Immature natural killer cell (primary cell): ENCODE measurements at regions not wholly inside any gene's neighbourhood (a gene's known extent, or its start where the extent isn't known, plus 50 kb on each side); places are given as distances from the start of the nearest gene placed in this dataset.
"Not testable (repeated sequence)": the region's sequence is repeated elsewhere in the genome, so short reads cannot be mapped to it uniquely, and the experiment has no call there.

Experiments used
- DNase-seq, 3 donors: peaks; one replicate each; pipeline ENCODE4 v3.0.0; 2022; ENCODE audit warnings: mixed read lengths in 1 of 3
- H3K27ac Mint-ChIP-seq, 6 donors: one replicate each; pipeline ENCODE4 v1.8.0; 2020; ENCODE audit warnings: mixed read lengths in 6 of 6, mild to moderate bottlenecking in 5 of 6, inconsistent platforms in 4 of 6, moderate library complexity in 3 of 6
- H3K27me3 Mint-ChIP-seq, 3 donors: one replicate each; pipeline ENCODE4 v1.8.0; 2020 to 2021; ENCODE audit warnings: low read depth in 3 of 3, mild to moderate bottlenecking in 3 of 3, mixed read lengths in 3 of 3, moderate library complexity in 3 of 3, inconsistent platforms in 1 of 3
- H3K36me3 Mint-ChIP-seq, 3 donors: one replicate each; pipeline ENCODE4 v1.8.0; 2020; ENCODE audit warnings: mixed read lengths in 3 of 3, inconsistent platforms in 2 of 3, mild to moderate bottlenecking in 2 of 3
- H3K4me1 Mint-ChIP-seq, 2 donors: one replicate each; pipeline ENCODE4 v1.8.0; 2020; ENCODE audit warnings: inconsistent platforms in 2 of 2, mild to moderate bottlenecking in 2 of 2, mixed read lengths in 2 of 2, moderate library complexity in 1 of 2
- H3K4me3 Mint-ChIP-seq, 5 donors: one replicate each; pipeline ENCODE4 v1.8.0; 2020; ENCODE audit warnings: mild to moderate bottlenecking in 5 of 5, mixed read lengths in 5 of 5, inconsistent platforms in 3 of 5, moderate library complexity in 3 of 5
- H3K9me3 Mint-ChIP-seq, 6 donors: one replicate each; pipeline ENCODE4 v1.8.0; 2020; ENCODE audit warnings: mild to moderate bottlenecking in 6 of 6, mixed read lengths in 6 of 6, inconsistent platforms in 4 of 6, moderate library complexity in 3 of 6

DNA sequence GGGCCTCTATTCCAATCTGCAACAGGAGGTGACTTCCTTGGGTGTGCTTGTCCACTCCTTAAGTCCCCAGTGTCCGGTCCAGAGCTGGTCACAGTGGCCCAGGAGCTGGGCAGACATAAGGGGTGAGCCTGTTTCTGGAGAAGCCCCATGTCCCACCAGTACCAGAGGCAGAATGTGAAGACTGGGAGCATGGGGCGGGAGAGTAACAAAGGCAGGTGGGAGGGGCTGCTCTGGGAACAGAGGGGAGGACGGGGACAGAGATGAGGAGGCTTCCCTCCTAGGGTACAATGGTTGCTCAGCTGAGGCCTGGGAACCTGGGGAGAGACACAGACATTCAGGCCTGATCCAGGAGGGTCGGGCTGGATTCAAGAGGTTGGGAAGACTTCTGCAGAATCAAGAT lies 323.3 kb upstream of the TNRC6C start:
- Mint-ChIP-seq H3K9me3 (no peaks in the 10 kb centered on the region), H3K27me3 (peaks cover 0 to 5% (median 2%) of the 10 kb centered on the region in 3 donors), H3K36me3 (no peaks in the 10 kb centered on the region), H3K4me1 (no peaks in the 10 kb centered on the region), H3K4me3 (no peak overlapping the region), H3K27ac (no peak overlapping the region)
- DNase-seq: no peak

GRCh38 chr17:77635785-77636184 lies 322.7 kb upstream of the TNRC6C start:
- H3K9me3 Mint-ChIP-seq, H3K4me1 Mint-ChIP-seq, H3K27me3 Mint-ChIP-seq, H3K27ac Mint-ChIP-seq, H3K36me3 Mint-ChIP-seq, DNase-seq, H3K4me3 Mint-ChIP-seq: not testable (repeated sequence)

GRCh38 chr17:77636835-77637817 lies 321.4 kb upstream of the TNRC6C start:
- Mint-ChIP-seq H3K27ac (no peak overlapping the region), H3K27me3 (peaks cover 2 to 9% (median 4%) of the 10 kb centered on the region in 3 donors), H3K4me1 (no peaks in the 10 kb centered on the region), H3K9me3 (no peaks in the 10 kb centered on the region), H3K36me3 (no peaks in the 10 kb centered on the region), H3K4me3 (no peak overlapping the region)
- no peak for DNase-seq

GRCh38 chr17:77637818-77638575 lies 320.5 kb upstream of the TNRC6C start:
- H3K4me1 Mint-ChIP-seq: no peaks in the 10 kb centered on the region
- no peak overlapping the region for H3K27ac Mint-ChIP-seq
- H3K9me3 Mint-ChIP-seq: no peaks in the 10 kb centered on the region
- peaks cover 4 to 9% (median 4%) of the 10 kb centered on the region in 3 donors for H3K27me3 Mint-ChIP-seq
- no peak overlapping the region for H3K4me3 Mint-ChIP-seq
- DNase-seq: no peak
- H3K36me3 Mint-ChIP-seq: no peaks in the 10 kb centered on the region

DNA sequence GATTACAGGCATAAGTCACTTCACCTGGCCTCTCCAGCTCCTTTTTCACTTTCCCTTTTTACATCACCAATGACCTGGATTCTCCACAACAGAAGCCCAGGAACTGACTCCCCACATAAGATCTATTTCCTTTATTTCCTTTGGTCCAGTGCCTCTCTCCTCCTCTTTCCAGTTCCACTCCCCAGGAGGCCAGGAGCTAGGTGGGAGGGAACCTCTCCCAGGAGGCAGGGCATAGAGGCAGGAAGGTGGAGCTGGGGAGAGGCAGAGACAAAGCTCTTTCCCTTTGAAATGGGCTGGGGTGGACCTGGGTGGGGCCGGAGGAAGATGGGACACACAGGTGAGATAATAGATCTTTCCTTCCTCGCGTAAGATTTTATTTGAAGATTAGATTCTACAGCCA lies 318.3 kb upstream of the TNRC6C start:
- Mint-ChIP-seq H3K36me3 (no peaks in the 10 kb centered on the region), H3K4me1 (peaks cover 2 to 3% of the 10 kb centered on the region in 2 donors), H3K4me3 (no peak overlapping the region), H3K27me3 (peaks cover 4 to 9% (median 8%) of the 10 kb centered on the region in 3 donors), H3K27ac (no peak overlapping the region), H3K9me3 (no peaks in the 10 kb centered on the region)
- DNase-seq: no peak

- DNase-seq: no peak
- no peak overlapping the region for H3K4me3 Mint-ChIP-seq
- peaks cover 9 to 11% of the 10 kb centered on the region in 2 donors for H3K4me1 Mint-ChIP-seq
- no peaks in the 10 kb centered on the region for H3K9me3 Mint-ChIP-seq
- H3K27me3 Mint-ChIP-seq: peaks cover 6 to 9% (median 8%) of the 10 kb centered on the region in 3 donors
- H3K36me3 Mint-ChIP-seq: no peaks in the 10 kb centered on the region
- peak overlapping the region in 1 of 6 donors; percentile 50 for H3K27ac Mint-ChIP-seq
Observed at GRCh38 chr17:77640916-77641605, 317.4 kb upstream of the TNRC6C start.

DNA sequence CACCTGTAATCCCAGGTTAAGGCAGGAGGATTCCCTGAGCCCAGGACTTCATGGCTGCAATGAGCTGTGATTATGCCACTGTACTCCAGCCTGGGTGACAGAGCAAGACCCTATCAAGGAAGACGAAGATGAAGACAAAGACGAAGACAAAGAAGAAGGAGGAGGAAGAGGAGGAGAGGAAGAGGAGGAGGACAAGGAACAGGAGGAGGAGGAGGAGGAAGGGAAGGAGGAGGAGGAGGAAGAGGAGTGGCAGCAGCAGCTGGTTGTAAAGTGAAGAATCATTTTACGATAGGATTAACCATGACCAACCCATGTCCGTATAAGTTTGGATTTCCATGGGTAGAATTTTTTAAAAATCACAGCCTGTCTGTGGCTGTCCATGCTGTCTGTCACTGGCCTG lies 316.8 kb upstream of the TNRC6C start:
- Mint-ChIP-seq H3K27ac (no peak overlapping the region), H3K36me3 (no peaks in the 10 kb centered on the region), H3K9me3 (no peaks in the 10 kb centered on the region), H3K4me1 (peaks cover 12 to 14% of the 10 kb centered on the region in 2 donors), H3K4me3 (no peak overlapping the region), H3K27me3 (peaks cover 6 to 9% (median 8%) of the 10 kb centered on the region in 3 donors)
- no peak for DNase-seq

DNA sequence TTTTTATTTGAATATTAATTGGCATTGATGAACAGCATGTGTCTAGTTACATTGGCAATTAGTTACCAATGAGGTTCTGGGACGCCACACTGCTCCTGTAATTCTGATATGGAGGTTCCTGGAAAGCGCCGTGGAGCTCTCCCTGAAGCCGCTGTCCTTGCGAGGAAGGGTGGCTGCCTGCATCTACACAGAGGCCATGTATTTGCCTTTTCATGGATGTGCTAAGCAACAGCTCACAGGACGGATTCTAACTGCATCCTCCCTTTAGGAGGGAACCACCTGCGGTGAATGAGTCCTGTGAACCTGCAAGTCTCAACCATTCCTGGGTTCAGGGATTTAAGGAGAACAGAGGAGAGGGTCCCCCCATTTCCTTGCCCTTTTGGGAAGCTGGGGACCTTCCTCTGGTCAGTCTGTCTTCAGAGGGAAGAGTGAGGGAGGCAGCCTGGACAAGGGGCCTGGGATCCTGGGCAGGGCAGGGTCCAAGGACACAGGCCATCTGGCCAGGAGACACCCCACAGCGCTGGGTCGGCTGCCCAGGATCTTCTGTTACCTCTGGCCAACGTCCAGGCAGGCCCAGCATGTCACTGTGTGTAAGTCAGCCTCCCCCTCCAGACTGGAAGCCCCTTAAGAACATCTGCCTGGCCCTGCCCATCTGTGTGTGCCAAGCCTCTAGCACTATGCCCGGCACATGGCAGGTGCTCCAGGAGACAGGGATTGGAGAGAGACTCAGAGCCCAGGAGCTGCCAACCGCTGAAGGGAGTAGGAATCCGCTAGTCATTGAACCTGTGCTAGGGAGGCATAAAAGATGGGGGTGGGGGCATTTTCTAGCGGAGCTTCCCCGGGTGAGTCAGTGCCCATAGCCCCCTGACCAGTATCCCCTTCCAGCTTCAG lies 314.1 kb upstream of the TNRC6C start:
- Mint-ChIP-seq H3K27ac (no peak overlapping the region), H3K4me3 (peak overlapping the region in 1 of 5 donors; percentile 41), H3K36me3 (no peaks in the 10 kb centered on the region), H3K9me3 (no peaks in the 10 kb centered on the region), H3K4me1 (peaks cover 13 to 14% of the 10 kb centered on the region in 2 donors), H3K27me3 (peaks cover 6 to 9% (median 8%) of the 10 kb centered on the region in 3 donors)
- DNase-seq: no peak

DNA sequence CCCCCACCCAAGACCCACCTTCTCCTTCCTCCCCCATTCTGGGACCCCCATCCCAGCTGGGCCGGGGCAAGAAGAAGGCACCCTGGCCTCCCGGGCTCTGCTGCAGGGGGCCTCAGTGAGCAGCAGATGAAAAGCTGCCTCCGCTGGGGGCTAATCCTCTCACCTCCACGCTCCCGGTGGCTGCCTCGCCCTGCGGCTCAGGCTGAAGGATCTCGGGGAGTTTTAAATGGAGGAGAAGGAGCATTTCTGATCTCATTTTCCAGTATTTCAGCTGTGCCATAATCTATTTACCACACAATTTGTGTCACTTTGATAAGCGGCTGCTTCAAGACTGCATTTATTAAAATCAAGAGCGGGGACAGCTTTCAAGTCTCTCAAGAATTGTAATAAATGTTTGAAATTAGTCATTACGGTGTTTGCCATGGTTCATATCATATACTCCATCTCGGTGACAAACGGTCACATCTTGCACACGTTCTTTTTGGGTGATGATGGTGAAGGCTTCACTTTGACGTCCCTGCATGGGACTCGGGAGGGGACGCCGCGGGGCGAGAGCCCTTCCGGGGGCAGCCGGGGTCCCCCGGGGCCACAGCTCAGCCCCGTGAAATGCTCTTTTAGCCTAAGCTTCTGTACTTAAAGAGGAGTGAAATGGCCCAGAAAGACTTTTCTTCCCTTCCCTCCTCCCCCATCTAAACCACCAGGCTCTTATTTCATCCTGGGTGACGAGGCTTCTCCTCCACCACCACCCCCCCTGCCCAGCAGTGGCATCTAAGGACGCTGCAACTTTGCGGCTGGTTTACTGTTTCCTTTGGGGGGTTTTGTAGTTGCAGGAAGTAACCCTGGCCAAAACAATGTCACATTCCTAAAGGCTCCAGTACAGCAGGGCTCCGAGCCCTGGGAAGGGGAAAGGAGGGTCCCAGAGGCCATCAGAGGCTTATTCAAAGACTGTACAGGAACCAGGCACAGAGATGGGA lies 313.1 kb upstream of the TNRC6C start:
- peak overlapping the region in 5 of 6 donors; percentile 6 to 77 (median 69) for H3K27ac Mint-ChIP-seq
- peaks cover 14 to 18% of the 10 kb centered on the region in 2 donors for H3K4me1 Mint-ChIP-seq
- peaks cover 2 to 8% (median 7%) of the 10 kb centered on the region in 3 donors for H3K27me3 Mint-ChIP-seq
- H3K36me3 Mint-ChIP-seq: no peaks in the 10 kb centered on the region
- DNase-seq: peak; percentile 29 to 48 (median 30)
- H3K9me3 Mint-ChIP-seq: no peaks in the 10 kb centered on the region
- H3K4me3 Mint-ChIP-seq: peak overlapping the region in 4 of 5 donors; percentile 49 to 83 (median 60)

DNA sequence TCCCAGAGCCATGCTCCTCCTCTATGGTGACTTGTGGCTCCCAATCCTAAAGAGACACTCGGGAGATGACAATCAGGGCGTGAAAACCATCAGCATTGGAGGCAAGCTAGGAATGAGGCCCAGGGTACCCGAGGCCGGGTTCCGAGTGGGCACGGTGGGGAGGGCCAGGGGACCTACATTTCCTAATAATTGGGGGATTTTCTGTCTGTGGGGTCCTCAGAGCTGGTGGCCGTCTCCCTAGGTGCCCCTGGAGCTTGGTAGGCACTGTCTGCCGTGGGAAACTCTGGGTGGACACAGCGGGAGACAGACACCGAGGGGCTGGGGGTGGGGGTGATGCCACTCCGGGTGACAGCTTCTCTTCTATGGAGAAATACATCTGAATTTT lies 312.5 kb upstream of the TNRC6C start:
- Mint-ChIP-seq H3K4me3 (peak overlapping the region in 3 of 5 donors; percentile 57 to 83 (median 64)), H3K36me3 (no peaks in the 10 kb centered on the region), H3K27me3 (peaks cover 2 to 8% (median 4%) of the 10 kb centered on the region in 3 donors), H3K4me1 (peaks cover 14 to 18% of the 10 kb centered on the region in 2 donors), H3K9me3 (no peaks in the 10 kb centered on the region), H3K27ac (peak overlapping the region in 5 of 6 donors; percentile 6 to 77 (median 69))
- no peak for DNase-seq

GRCh38 chr17:77647531-77647930 lies 311.0 kb upstream of the TNRC6C start:
- no peak overlapping the region for H3K4me3 Mint-ChIP-seq
- H3K36me3 Mint-ChIP-seq: no peaks in the 10 kb centered on the region
- no peak overlapping the region for H3K27ac Mint-ChIP-seq
- no peaks in the 10 kb centered on the region for H3K9me3 Mint-ChIP-seq
- H3K4me1 Mint-ChIP-seq: peaks cover 14 to 18% of the 10 kb centered on the region in 2 donors
- no peak for DNase-seq
- H3K27me3 Mint-ChIP-seq: peaks cover 0 to 8% (median 2%) of the 10 kb centered on the region in 3 donors

- Mint-ChIP-seq H3K36me3 (no peaks in the 10 kb centered on the region), H3K27ac (no peak overlapping the region), H3K27me3 (peaks cover 0 to 3% (median 2%) of the 10 kb centered on the region in 3 donors), H3K9me3 (no peaks in the 10 kb centered on the region), H3K4me3 (no peak overlapping the region), H3K4me1 (peaks cover 14 to 18% of the 10 kb centered on the region in 2 donors)
- no peak for DNase-seq
Observed at GRCh38 chr17:77649717-77650211, 308.7 kb upstream of the TNRC6C start.
